ENCODE measurements at regions not wholly inside any gene's neighbourhood (a gene's known extent, or its start where the extent isn't known, plus 50 kb on each side); places are given as distances from the start of the nearest gene placed in this dataset.

DNA sequence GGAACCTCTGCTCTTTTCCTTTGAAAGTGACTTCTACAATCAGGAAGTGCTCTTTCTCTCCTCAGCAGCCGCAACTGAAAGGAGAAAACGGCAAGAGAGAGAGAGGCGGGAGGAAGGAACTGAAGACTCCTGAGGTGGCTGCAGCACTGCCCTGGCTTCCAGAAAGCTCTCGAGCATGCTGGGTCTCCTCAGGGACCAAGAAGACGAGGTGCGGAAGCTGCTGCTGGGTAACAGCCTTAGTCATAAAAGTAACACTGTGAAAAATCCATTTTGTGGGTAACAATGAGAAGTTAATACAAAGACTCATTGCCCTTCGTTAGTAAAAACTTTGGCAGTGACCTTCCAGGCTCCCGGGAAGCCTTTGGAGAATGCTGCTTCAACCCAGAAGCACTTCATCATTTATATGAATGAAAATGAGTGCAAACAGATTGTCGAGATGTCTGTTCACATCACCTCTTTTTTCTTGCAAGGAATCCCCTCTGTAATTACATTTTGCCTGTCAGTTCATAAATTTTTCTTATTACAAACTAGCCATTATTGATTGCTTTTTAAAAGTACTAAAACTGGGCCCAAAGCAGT is 473.4 kb downstream of the SOX6 start:
- DNase-seq (ENCODE audit: low read depth) = no peak

DNA sequence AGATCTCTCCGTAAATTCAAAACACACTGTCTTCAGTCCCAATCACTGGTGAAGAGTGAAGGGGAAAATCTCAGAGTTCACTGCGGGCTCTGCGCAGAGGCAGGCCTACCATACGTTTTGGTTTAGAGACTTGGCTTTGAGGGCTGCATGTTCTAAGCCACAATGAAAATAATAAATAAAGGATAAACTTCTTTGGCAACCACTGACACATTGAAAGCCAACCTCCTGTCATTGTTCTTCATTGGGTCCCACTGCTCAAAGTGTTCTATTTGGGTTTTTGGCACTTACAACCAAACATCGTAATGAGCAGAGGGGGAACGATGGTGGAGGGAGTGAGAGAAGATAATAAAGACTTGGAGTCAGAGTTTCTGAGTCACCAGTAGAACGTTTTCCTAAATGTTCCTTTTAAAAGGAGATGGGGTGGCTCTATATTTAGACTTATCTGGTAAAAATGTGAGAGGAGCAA is 472.9 kb downstream of the SOX6 start:
- DNase-seq (ENCODE audit: low read depth) = no peak

DNA sequence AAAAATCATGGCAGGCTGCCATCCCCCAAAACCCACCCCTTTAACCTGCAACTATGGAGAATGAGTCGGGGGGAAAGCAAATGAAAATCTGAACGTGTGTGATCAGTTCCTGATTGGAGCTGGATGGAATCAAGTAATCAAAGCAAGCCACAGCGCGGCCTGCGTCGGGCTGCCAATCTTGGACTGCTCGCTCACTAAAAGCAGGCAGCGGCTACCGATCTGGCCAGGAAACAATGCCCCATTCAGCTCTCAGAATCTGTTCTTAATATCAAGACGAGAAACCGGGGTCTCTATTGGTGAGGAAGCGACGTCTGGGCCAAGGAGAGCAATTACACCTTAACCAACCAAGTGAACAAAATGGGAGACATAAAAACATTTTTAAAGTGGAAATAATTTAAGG is 472.2 kb downstream of the SOX6 start:
- DNase-seq (ENCODE audit: low read depth) = no peak

DNA sequence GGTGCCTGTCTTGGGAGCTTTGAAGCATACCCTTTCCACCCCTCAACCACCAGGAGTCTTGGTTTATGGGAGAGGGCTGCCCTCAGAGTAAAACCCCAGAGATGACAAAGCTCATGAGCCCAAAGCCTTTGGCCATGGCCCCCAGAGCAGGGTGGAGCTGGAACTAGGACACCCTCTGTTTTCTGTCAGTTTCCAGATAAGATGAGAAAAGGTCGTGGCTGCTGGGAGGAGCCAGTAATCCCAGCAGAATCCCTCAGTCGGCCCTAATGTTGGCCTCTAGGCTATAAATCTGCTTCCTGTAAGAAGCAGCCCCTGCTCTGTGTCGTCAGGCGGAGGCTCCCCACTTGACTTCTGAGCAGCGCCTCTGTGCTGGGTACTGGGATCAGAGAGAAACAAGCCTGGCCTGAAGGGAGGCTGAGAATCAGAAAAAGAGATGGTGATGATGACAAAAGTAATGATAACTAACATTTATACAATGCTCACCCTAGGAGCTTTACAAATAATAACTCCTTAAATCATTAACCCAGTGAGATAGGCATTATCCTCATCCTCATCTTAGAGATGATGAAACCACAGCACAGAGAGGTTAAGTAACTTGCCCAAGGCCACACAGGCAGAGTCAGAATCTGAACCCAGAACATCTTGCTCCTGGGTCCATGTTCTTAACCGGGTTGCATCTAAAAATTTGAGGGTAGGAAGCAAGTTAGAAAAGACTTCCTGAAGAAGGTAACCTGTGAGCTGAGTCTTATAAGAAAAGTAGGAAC is 471.4 kb downstream of the SOX6 start:
- no peak for DNase-seq (ENCODE audit: low read depth)

DNA sequence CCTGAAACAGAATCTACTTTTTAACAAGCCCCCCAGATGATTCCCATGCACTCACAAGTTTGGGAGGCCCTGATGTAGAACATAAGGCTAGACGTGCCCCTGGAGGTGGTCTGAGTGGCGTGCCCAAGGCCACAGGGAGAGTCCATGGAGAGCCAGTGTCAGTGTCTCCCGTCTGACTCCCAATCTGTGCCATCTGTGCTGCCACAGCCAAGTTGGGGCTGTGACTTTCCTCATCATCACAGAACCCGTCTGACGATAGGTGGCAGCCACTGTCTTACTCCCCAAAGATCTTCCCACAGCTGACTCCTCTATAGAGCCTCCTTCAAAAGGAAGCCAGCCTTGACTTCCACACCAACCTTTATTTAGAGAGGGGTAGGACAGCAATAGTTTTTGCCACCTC is 470.5 kb downstream of the SOX6 start:
- DNase-seq (ENCODE audit: low read depth) = no peak

DNA sequence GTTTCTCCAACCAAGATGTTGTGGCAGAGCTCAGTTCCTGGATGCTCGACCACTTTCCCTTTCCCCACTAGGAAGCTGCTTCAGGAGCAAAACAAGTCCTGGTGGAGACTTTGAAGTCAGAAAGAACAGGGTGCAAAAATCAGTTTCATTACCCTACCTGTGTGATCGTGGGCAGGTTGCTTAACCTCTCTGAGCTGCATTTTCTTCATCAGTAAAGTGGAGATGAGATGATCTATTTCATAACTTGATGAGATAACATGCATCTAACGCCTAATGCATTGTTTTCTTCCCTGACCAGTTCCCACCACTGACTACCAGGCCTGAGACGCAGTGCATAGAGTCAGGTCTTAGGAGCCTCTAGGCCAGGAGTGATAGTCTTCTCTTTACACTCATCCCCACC is 470.0 kb downstream of the SOX6 start:
- no peak for DNase-seq (ENCODE audit: low read depth)

DNA sequence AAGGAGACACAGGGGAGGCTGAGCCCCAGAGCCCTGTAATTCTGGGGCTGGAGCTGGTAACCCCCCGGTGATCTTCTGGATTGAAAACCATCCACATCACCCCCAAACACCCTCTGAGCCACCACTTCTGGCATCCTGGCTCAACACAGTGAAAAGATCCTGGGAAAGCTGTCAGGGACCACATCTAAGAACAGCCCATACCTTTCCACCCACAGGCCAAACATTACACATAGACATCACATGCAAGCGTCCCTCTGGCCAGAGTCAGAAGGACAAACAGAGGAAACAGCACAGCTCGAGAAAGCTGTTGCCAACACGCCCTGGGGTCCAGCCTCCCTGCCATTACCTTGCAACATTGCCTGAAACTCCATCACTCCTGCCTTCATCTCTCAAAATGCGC is 469.5 kb downstream of the SOX6 start:
- no peak for DNase-seq (ENCODE audit: low read depth)

DNA sequence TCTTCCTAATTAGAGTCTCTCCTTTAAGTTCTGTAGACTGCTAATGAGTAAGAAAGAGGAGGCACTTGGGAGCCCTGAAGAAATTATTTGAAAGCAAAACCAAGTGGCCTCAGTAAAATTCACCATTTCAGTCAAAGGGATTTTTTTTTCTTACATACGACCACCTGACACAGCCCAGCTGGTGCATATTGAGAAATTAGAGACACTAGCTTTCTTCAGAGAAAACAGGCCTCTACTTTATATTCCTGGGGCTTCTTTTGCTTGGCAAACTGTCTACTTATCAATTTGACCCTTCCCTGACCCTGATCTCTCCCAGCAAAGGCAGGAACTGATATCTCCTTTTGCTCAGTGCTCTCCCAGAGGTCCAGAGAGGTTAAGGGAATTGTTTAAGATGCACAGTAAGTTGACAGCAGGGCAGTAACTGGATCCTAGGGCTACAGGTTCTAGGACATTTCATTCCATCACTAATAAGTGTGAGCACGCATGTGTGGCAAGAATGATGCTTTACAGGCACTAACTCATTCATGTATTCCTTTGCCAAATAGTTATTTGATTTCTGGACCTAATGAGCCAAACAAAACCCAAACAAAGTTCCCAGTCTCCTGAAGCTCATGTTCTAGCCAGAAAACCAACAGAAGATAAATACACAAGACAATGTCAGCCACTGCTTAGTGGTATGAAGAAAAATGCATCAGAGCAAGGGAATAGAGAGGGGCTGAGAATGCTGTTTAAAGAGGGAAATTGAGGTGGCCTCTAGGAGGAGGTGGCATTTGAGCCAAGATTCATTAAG is 467.6 kb downstream of the SOX6 start:
- DNase-seq (ENCODE audit: low read depth) = no peak

DNA sequence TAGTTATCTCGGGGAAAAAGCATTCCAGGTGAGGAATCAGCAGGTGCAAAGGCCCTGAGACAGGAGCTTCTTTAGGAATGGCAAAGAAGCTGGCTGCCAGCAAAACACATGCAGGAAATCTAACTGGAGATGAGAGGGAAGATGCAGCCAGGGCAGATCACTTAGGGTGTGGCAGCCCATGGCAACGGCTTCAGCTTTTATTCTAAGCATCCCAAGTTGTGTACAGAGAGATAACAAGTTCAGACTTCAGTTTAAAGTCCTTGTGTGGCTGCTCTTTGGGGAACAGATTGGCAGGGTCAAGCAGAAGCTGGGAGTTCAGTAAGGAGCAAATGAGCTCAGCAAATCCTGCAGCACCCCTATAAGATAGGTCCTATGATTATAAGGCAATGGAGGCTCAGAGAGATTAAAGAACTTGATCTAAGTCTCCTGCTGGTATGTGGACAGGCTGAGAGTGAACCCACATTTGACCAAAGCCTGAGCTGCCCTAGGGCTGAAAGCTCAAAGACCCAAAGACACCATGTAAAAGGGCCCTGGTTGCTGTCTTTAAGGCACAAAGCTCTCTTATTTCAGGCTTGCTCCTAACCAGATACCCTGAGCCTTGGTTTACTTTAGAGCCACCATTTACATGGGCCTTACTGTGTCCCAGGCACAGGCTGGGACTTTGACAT is 466.8 kb downstream of the SOX6 start:
- no peak for DNase-seq (ENCODE audit: low read depth)

DNA sequence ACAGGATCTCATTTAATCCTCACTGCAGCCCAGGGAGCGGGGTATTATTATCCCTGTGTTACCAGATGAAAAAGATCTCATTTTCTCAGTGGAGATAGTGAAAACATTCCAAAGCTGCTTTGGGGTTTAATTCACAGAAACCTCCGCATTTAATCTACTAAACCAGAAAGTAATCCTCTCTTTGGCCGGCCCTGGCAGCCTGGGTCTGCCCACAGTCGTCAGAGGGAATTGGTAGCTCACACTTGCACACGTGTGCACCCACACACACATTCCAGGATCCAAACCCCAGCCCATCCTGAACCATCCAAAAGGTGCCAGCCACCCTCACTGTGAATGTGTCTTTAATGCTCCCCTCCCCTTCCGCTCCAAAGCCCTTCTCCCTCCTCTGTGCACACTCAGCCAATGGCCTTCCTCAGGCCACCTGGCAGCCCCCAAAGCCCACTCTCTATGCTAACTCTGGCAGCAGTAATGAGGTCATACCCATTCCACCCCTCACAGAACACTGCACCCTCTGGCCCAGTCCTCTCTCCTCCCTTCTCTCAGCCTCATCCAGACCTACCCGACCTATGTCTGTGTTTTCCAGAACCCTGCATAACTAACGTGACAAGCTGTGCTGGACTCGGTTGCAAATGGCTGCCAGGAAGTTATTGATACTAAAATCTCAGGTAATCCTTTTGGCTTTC is 466.2 kb downstream of the SOX6 start:
- DNase-seq (ENCODE audit: low read depth) = no peak

DNA sequence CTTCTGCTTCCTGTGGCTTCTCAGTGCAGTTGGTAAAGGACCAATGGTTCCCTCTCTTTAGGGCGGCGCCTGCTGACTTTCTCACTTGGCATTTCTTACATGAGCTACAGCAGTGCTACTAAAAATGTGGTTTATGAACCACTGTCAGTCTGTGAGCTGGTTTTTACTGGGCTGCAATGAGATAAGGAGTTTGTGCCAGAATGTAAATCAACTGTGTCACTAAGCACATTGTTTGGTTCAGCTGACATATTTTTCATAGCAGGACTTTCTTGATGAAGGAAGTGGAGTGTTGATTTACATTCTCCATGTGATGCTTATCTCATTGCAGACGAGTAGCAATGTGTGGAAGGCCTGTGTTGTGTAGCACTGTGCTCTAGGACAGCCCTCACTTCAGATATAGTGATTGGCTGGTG is 463.3 kb downstream of the SOX6 start:
- peak; percentile 25 for DNase-seq (ENCODE audit: low read depth)

DNA sequence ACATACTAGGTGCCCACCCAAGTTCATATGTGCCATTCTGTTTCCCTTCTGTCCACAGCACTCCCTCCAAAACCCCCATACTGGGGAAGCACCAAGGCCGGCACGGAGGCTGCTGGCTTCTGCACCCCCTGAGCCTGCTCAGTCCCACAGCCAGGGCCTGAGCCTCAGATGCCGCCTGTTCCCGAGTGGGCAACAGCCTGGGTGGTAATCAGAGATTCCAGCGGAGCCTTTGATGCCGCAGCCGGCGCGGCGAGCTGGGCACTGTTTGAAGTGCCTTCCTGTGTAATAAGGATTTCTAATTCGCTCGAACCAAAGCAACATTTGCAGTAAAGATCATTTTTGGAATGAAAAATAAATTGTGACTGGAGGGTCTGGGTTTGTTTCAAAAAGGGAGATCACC is 460.3 kb downstream of the SOX6 start:
- no peak for DNase-seq (ENCODE audit: low read depth)

DNA sequence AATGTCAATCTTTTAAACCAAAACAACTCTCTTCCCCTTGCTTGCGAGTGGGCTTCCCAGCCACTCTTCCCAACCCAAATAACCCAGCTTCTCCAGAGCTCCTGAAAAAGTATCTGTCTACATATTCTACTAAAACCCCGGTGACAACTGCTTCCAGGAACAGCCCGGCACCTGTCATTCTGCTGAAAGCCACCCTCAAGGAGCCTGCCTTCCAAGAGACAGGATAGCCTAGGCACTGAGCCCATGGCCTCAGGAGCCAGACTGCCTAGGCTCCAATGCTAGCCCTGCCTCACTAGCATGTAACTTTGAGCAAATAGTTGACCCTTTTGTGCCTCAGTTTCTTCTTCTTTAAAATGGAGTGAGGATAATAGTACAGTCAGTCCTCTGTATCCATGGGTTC is 459.8 kb downstream of the SOX6 start:
- no peak for DNase-seq (ENCODE audit: low read depth)

DNA sequence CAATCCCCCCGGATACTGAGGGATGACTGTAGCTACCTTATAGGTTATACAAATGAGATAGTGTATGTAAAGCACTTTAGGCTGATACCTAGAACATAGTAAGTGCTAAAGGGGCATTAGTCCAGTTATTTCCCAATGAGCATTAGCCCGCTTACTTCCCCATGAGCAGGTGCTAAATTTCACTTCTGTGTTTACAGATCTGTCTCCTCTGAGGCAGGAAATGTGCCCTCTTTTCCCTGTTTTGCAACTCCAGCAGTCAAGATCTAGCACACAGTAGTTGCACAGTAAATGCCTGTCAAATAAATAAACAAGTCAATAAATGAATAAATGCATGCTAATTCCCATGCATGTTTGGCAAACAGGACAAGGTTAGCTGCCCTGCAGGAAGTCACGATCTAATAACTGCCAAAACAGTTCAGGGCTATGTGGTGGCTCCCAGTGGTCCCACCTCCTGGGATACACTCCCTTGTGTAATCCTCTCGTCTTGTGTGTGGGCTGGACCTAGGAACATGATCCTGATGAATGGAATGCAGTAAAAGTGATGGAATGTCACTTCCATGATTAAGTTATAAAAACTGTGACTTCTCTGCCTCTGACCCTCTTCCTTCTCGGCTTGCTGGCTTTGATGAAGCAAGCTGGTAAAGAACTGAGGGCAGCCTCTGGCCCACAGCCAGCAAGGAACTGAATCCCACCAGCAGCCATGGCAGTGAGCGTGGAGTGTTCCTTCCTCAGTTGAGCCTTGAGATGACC is 459.0 kb downstream of the SOX6 start:
- no peak for DNase-seq (ENCODE audit: low read depth)

DNA sequence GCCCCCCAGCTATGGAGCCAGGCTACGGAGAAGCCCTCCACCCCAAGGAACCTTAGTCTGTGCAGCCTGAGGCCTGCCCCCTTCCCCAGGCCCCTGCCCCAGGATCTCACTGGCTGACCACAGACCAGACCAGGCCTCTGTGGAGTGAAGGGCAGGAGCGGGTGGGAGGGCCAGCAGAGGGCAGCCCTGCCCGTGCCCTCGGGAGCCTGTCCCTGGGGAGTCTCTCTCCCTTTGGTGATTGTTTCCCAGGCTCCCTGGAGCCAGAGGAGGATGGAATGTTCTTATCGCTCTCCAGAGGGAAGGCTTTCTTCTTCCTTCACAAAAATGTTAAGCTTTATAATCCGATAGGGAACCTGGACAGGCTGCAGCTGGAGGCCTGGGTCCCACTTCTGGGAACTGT is 455.3 kb downstream of the SOX6 start:
- no peak for DNase-seq (ENCODE audit: low read depth)

DNA sequence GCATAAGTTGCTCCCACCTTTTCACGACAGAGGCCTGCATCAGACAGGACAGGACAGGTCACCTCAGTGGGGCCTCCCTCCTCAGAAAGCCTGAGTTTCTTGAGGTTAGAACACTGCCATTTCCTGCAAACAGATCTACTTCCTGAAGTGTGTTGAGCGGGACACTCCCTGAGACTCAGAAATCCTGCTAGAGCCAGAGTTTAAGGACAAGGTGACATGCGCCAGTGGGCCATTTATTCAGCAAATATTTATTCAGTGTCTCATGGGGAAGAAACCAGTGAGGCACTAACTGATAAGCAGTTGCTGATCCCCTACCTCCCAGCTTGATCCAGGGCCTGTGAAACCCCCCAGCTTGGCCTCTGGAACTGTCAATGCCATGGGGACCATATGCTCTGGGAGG is 454.6 kb downstream of the SOX6 start:
- no peak for DNase-seq (ENCODE audit: low read depth)

DNA sequence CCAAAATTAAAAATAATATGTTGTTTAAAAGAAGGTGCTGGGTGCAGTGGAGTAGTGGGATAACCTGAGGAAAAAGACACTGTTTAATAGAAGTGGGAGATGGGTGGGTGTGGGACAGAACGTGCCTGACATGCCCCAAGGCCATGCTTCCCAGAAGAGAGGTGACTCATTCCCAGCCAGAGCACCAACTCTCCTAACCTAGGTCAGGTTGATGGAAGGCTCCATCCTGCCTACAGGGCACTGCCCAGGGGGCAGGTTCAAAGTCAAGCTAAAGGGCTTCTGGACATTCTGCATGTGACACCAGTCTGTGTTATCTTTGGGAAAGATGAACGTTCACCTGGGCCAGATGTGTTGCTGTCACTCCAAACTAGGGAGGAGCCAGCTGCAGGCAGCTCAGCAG is 453.1 kb downstream of the SOX6 start:
- DNase-seq (ENCODE audit: low read depth) = no peak

DNA sequence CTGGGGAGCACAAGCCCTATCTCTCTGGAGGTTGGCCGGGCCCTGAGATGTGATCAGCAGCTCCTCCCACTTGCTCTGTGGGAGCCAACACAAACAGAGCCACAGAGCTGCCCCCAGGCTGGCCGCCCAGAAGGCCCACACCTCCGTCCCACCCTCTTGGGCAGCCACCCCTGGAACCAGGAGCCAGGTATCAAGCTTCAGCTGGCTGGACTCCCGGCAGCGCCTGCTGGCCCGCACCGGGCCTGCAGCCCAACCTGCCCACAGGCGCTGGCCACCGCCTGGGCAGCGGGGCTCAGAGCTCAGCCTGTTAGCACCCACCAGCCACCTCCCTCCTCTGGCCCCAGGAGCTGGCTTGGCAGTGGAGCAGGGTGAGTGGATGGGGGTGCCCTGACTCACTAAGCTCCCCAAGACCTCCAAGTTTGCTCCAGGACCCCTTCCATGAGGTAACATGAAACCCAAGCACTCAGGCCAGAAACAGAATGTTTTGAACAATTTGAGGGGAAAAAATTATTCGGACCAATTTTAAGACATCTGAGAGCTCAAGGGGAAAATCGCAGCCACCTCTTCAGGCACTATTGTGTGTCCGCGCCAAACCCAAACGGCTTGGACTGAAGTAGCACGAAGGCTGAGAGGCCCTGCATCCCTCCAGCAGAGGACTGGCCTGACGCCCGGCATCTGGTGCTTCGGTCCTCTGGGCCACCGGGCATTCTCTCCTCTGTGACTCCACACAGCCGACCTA is 450.8 kb downstream of the SOX6 start:
- no peak for DNase-seq (ENCODE audit: low read depth)

DNA sequence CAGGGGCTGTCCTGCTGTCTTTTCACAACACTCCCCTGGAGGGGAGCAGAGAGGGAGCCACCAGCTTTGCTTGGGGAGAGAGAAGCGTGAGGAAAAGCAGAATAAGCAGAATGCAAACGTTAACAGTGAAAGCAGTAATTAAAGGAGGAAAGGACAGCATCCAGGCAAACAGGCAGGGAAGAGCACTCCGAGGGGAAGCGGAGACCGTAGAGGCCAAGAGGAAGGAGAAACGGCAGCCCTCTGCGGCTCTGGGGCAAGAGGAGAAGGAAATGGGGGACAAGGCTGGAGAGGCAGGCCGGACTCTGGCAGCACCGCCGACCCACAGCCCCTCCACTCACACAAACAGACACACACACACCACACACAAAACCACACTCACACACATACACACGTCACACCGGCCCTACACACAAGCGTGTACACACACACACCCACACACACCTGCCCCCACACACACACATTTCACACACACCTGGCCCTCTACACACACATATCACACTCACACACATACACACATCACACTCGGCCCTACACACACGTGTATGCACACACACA is 449.8 kb downstream of the SOX6 start:
- no peak for DNase-seq (ENCODE audit: low read depth)

DNA sequence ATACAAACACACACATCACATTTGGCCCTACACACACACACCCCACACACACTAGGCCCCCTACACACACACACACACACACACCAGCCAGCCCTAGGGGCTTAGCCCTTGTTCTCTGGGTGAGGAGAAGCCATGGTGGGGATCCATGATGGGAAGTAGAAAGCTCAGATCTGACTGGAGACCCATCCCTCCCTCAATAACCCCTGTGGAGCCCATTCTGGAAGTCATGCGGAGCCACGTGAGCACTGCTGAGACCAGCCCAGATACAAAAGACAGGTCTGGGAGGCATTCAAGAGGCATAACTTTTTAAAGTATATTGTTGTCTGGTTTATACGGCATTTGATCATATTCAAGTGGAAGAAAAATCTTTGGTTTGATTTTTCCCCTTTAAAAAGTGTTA is 448.5 kb downstream of the SOX6 start:
- DNase-seq (ENCODE audit: low read depth) = no peak

Measured in GM04503 (cell line).